ENCODE measurements at regions not wholly inside any gene's neighbourhood (a gene's known extent, or its start where the extent isn't known, plus 50 kb on each side); places are given as distances from the start of the nearest gene placed in this dataset.

GRCh38 chr6:144855812-144856531 is 570.8 kb downstream of the UTRN start:
- no peaks in the 10 kb centered on the region for H3K4me1 ChIP-seq (ENCODE audit: control insufficient read depth in 1 of 2, low read depth in 2 of 2)
- H3K4me3 ChIP-seq = no peak overlapping the region
- TF ChIP-seq CTCF (IDR thresholded peaks at IDR 0.05) = no peak
- H3K36me3 ChIP-seq = no peaks in the 10 kb centered on the region
- ATAC-seq (ENCODE audit: insufficient number of reproducible peaks, low FRiP score, low read depth) = no peak
- no peak overlapping the region for H3K27ac ChIP-seq
- H3K27me3 ChIP-seq (replicated peaks; ENCODE audit: insufficient read depth) = no peaks in the 10 kb centered on the region
- H3K9me3 ChIP-seq = no peaks in the 10 kb centered on the region
- DNase-seq (ENCODE audit: low spot score) = no peak

GRCh38 chr6:144856622-144857021 is 571.5 kb downstream of the UTRN start:
- no peak overlapping the region for H3K27ac ChIP-seq
- H3K27me3 ChIP-seq (replicated peaks; ENCODE audit: insufficient read depth) = no peaks in the 10 kb centered on the region
- no peaks in the 10 kb centered on the region for H3K4me1 ChIP-seq (ENCODE audit: control insufficient read depth in 1 of 2, low read depth in 2 of 2)
- no peak overlapping the region for H3K4me3 ChIP-seq
- H3K9me3 ChIP-seq = no peaks in the 10 kb centered on the region
- no peak for ATAC-seq (ENCODE audit: insufficient number of reproducible peaks, low FRiP score, low read depth)
- H3K36me3 ChIP-seq = no peaks in the 10 kb centered on the region
- no peak for TF ChIP-seq CTCF (IDR thresholded peaks at IDR 0.05)
- DNase-seq (ENCODE audit: low spot score) = no peak

- TF ChIP-seq CTCF (IDR thresholded peaks at IDR 0.05) = no peak
- Histone ChIP-seq H3K27ac (no peak overlapping the region), H3K9me3 (no peaks in the 10 kb centered on the region), H3K4me3 (no peak overlapping the region), H3K27me3 (replicated peaks; ENCODE audit: insufficient read depth) (no peaks in the 10 kb centered on the region), H3K36me3 (no peaks in the 10 kb centered on the region), H3K4me1 (ENCODE audit: control insufficient read depth in 1 of 2, low read depth in 2 of 2) (no peaks in the 10 kb centered on the region)
- ATAC-seq (ENCODE audit: insufficient number of reproducible peaks, low FRiP score, low read depth) (no peak), DNase-seq (ENCODE audit: low spot score) (no peak)
Observed at GRCh38 chr6:144857086-144857485, 572.0 kb downstream of the UTRN start.

- TF ChIP-seq CTCF (IDR thresholded peaks at IDR 0.05) = no peak
Observed at GRCh38 chr6:144862769-144863168, 577.6 kb downstream of the UTRN start.

GRCh38 chr6:144867761-144868160 is 582.6 kb downstream of the UTRN start:
- no peak for ATAC-seq (ENCODE audit: insufficient number of reproducible peaks, low FRiP score, low read depth)
- Histone ChIP-seq H3K36me3 (no peaks in the 10 kb centered on the region), H3K27ac (no peak overlapping the region), H3K4me1 (ENCODE audit: control insufficient read depth in 1 of 2, low read depth in 2 of 2) (no peaks in the 10 kb centered on the region), H3K27me3 (replicated peaks; ENCODE audit: insufficient read depth) (no peaks in the 10 kb centered on the region), H3K4me3 (no peak overlapping the region), H3K9me3 (no peaks in the 10 kb centered on the region)
- TF ChIP-seq CTCF (IDR thresholded peaks at IDR 0.05) = no peak
- no peak for DNase-seq (ENCODE audit: low spot score)

More at GRCh38 chr6:144862769-144863168, 577.6 kb downstream of the UTRN start:
- Histone ChIP-seq H3K36me3 (no peaks in the 10 kb centered on the region), H3K4me3 (no peak overlapping the region), H3K9me3 (no peaks in the 10 kb centered on the region), H3K27me3 (replicated peaks; ENCODE audit: insufficient read depth) (no peaks in the 10 kb centered on the region), H3K4me1 (ENCODE audit: control insufficient read depth in 1 of 2, low read depth in 2 of 2) (no peaks in the 10 kb centered on the region), H3K27ac (no peak overlapping the region)
- DNase-seq (ENCODE audit: low spot score) (no peak), ATAC-seq (ENCODE audit: insufficient number of reproducible peaks, low FRiP score, low read depth) (no peak)
